ENCODE measurements at regions not wholly inside any gene's neighbourhood (a gene's known extent, or its start where the extent isn't known, plus 50 kb on each side); places are given as distances from the start of the nearest gene placed in this dataset.
"Not testable (repeated sequence)": the region's sequence is repeated elsewhere in the genome, so short reads cannot be mapped to it uniquely, and the experiment has no call there.

DNA sequence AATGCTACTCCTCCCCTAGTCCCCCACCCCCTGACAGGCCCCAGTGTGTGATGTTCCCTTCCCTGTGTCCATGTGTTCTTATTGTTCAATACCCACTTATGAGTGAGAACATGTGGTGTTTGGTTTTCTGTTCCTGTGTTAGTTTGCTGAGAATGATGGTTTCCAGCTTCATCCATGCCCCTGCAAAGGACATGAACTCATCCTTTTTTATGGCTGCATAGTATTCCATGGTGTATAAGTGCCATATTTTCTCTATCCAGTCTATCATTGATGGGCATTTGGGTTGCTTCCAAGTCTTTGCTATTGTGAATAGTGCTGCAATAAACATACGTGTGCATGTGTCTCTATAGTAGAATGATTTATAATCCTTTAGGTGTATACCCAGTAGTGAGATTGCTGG, 78.1 kb upstream of the STK38L start:
- DNase-seq; H3K4me1 Mint-ChIP-seq; H3K27ac Mint-ChIP-seq; ATAC-seq; H3K4me3 Mint-ChIP-seq; H3K36me3 Mint-ChIP-seq (ENCODE audit: low read depth); H3K27me3 Mint-ChIP-seq: not testable (repeated sequence)
- peaks cover 25% of the 10 kb centered on the region for H3K9me3 Mint-ChIP-seq

GRCh38 chr12:27171494-27171893, 72.6 kb upstream of the STK38L start:
- not testable (repeated sequence) for H3K36me3 Mint-ChIP-seq (ENCODE audit: low read depth); H3K4me1 Mint-ChIP-seq; DNase-seq; H3K27me3 Mint-ChIP-seq; H3K27ac Mint-ChIP-seq; H3K4me3 Mint-ChIP-seq; ATAC-seq
- H3K9me3 Mint-ChIP-seq: peaks cover 24% of the 10 kb centered on the region

- no peaks in the 10 kb centered on the region for H3K27me3 Mint-ChIP-seq
- H3K4me1 Mint-ChIP-seq: peaks cover 51% of the 10 kb centered on the region
- ATAC-seq (peak; percentile 15), DNase-seq (peak; percentile 20)
- H3K36me3 Mint-ChIP-seq (ENCODE audit: low read depth): peaks cover 4% of the 10 kb centered on the region
- no peak overlapping the region for H3K4me3 Mint-ChIP-seq
- no peaks in the 10 kb centered on the region for H3K9me3 Mint-ChIP-seq
- peak overlapping the region; percentile 46 for H3K27ac Mint-ChIP-seq
Measured at GRCh38 chr12:27176765-27177164, 67.3 kb upstream of the STK38L start.

GRCh38 chr12:27177706-27178105, 66.4 kb upstream of the STK38L start:
- no peaks in the 10 kb centered on the region for H3K27me3 Mint-ChIP-seq
- DNase-seq (no peak), ATAC-seq (peak; percentile 31)
- no peak overlapping the region for H3K27ac Mint-ChIP-seq
- H3K4me3 Mint-ChIP-seq: no peak overlapping the region
- H3K36me3 Mint-ChIP-seq (ENCODE audit: low read depth): no peaks in the 10 kb centered on the region
- no peaks in the 10 kb centered on the region for H3K9me3 Mint-ChIP-seq
- H3K4me1 Mint-ChIP-seq: peaks cover 51% of the 10 kb centered on the region

DNA sequence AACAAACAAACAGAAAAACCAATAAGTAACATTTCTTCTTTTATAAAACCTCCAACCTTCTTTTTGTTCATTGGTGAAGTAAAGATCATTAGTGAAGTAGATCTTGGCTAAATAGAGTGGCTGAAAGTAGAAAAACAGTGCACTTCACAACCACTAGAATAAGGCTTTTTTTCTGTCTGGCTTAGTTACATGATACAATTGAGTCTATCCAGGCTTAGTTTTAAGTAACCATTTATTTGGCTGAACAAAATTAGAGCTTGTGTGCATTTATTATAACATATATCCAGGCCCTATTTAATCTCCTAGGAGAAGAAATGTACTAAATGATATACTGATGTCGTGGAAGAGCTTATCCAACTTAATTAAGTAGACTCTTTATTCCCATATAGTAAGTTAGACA, 65.8 kb upstream of the STK38L start:
- Mint-ChIP-seq H3K36me3 (ENCODE audit: low read depth) (no peaks in the 10 kb centered on the region), H3K27me3 (no peaks in the 10 kb centered on the region), H3K4me3 (no peak overlapping the region), H3K9me3 (no peaks in the 10 kb centered on the region), H3K27ac (peak overlapping the region; percentile 87), H3K4me1 (peaks cover 51% of the 10 kb centered on the region)
- ATAC-seq: no peak
- DNase-seq: no peak

DNA sequence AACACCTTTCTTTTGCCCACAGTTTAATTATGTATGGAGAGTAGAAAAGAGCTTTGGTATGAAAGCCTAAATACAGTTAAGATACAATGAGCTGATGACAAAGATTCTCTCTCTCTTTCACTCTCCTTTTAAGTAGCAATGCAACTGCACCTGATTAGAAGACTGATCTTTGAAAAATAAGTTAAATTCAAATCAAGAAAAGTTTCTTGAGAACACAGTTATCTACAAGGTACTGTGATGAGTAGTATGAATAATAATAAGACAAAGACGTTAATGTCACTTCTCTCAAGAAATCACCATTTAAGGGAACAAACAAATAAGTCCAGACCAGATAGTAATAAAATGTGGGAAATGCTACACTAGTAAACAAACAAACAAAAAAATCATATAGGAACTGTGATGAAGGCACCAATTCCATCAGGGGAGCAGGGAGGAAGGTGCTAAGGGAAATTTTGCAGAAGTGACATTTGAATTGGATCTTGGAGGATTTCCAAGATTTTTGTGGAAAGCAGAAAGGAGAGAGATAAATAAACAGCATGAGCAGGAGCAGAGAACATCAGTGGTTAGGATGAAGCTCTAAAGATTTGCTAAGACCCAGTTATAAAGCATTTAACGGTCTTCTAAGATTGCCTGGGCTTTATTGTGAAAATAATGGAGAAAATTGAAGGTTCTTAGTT, 65.2 kb upstream of the STK38L start:
- H3K4me1 Mint-ChIP-seq: peaks cover 51% of the 10 kb centered on the region
- ATAC-seq: no peak
- DNase-seq: no peak
- peak overlapping the region; percentile 35 for H3K4me3 Mint-ChIP-seq
- H3K36me3 Mint-ChIP-seq (ENCODE audit: low read depth): no peaks in the 10 kb centered on the region
- peak overlapping the region; percentile 87 for H3K27ac Mint-ChIP-seq
- no peaks in the 10 kb centered on the region for H3K9me3 Mint-ChIP-seq
- H3K27me3 Mint-ChIP-seq: no peaks in the 10 kb centered on the region

DNA sequence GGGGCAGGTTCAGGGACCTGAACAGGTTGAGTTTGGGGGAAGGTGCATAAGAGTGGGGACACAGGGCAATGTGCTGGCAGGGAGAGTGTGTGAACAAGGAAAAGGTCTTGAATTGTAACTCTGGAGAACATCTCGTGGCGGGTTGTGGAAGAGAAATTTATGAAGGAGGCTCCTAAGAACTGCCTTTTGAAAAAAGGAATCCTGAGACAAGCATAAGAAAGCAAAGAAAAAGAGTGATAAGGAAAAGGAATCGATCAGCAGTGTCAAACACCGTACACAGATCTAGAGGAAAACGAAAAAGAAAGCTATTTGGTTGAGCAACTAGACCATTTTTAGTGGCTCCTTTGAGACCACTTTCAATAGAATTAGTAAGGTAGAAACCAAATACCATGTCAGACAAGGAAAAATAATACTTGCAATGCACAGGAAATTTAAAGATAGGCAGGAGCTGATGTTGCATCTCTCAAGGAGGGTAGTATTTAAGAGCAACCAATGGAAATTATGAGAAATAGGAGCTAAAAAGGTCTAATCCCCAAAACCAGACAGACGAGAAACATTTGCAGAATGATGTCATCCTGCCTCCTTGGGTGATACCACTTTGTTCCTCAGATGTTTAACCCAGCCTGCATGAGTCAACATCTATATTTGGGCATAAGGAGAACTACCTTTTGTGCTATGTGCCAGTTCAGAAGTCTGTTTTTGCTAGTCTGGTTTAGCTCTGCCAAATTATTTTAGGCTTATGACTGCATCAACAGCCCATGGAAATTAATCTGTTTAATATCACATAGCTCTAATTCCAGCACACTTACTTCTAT, 64.5 kb upstream of the STK38L start:
- peak overlapping the region; percentile 35 for H3K4me3 Mint-ChIP-seq
- DNase-seq (peak; percentile 21), ATAC-seq (peak; percentile 95)
- H3K36me3 Mint-ChIP-seq (ENCODE audit: low read depth): no peaks in the 10 kb centered on the region
- no peaks in the 10 kb centered on the region for H3K27me3 Mint-ChIP-seq
- peak overlapping the region; percentile 87 for H3K27ac Mint-ChIP-seq
- no peaks in the 10 kb centered on the region for H3K9me3 Mint-ChIP-seq
- H3K4me1 Mint-ChIP-seq: peaks cover 53% of the 10 kb centered on the region

GRCh38 chr12:27180906-27181505, 63.1 kb upstream of the STK38L start:
- Mint-ChIP-seq H3K9me3 (no peaks in the 10 kb centered on the region), H3K36me3 (ENCODE audit: low read depth) (no peaks in the 10 kb centered on the region), H3K4me3 (no peak overlapping the region), H3K27ac (peak overlapping the region; percentile 26), H3K27me3 (no peaks in the 10 kb centered on the region), H3K4me1 (peaks cover 64% of the 10 kb centered on the region)
- ATAC-seq: no peak
- no peak for DNase-seq

DNA sequence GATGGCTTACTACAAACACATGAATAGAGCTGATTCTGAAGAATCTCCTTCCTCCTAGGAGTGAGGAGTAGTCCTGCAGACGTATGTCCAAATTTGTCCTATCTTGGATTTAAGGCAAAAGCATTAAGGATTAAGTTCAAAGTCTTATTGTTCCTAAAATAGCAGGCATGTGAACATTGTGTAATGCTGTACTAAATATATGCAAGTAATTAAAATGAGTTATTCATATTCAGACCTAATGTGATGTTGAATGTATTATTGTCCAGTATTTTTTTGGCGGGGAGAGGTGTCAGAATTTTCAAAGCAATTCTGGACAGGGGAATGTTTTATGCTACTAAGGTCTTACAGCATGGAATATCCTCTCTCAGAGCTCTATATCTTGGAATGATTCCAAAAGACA, 60.7 kb upstream of the STK38L start:
- Mint-ChIP-seq H3K27ac (no peak overlapping the region), H3K36me3 (ENCODE audit: low read depth) (no peaks in the 10 kb centered on the region), H3K27me3 (no peaks in the 10 kb centered on the region)

GRCh38 chr12:27185234-27186021, 58.7 kb upstream of the STK38L start:
- peak; percentile 49 for DNase-seq
- peak; percentile 92 for ATAC-seq

More for the DNA sequence above, 60.7 kb upstream of the STK38L start:
- no peak for DNase-seq
- Mint-ChIP-seq H3K4me1 (peaks cover 52% of the 10 kb centered on the region), H3K9me3 (no peaks in the 10 kb centered on the region), H3K4me3 (no peak overlapping the region)
- no peak for ATAC-seq

GRCh38 chr12:27186022-27186839, 57.9 kb upstream of the STK38L start:
- DNase-seq (no peak), ATAC-seq (peak; percentile 44)
- no peaks in the 10 kb centered on the region for H3K36me3 Mint-ChIP-seq (ENCODE audit: low read depth)
- H3K27ac Mint-ChIP-seq: peak overlapping the region; percentile 50
- H3K9me3 Mint-ChIP-seq: no peaks in the 10 kb centered on the region
- peaks cover 25% of the 10 kb centered on the region for H3K4me1 Mint-ChIP-seq
- H3K27me3 Mint-ChIP-seq: no peaks in the 10 kb centered on the region
- H3K4me3 Mint-ChIP-seq: no peak overlapping the region

More at GRCh38 chr12:27185234-27186021, 58.7 kb upstream of the STK38L start:
- Mint-ChIP-seq H3K4me1 (peaks cover 32% of the 10 kb centered on the region), H3K4me3 (no peak overlapping the region), H3K36me3 (ENCODE audit: low read depth) (no peaks in the 10 kb centered on the region), H3K9me3 (no peaks in the 10 kb centered on the region), H3K27me3 (no peaks in the 10 kb centered on the region), H3K27ac (peak overlapping the region; percentile 50)

GRCh38 chr12:27187697-27188096, 56.4 kb upstream of the STK38L start:
- H3K4me1 Mint-ChIP-seq: peaks cover 20% of the 10 kb centered on the region
- DNase-seq (no peak), ATAC-seq (no peak)
- H3K27ac Mint-ChIP-seq: no peak overlapping the region
- H3K4me3 Mint-ChIP-seq: no peak overlapping the region
- no peaks in the 10 kb centered on the region for H3K27me3 Mint-ChIP-seq
- H3K9me3 Mint-ChIP-seq: no peaks in the 10 kb centered on the region
- no peaks in the 10 kb centered on the region for H3K36me3 Mint-ChIP-seq (ENCODE audit: low read depth)

DNA sequence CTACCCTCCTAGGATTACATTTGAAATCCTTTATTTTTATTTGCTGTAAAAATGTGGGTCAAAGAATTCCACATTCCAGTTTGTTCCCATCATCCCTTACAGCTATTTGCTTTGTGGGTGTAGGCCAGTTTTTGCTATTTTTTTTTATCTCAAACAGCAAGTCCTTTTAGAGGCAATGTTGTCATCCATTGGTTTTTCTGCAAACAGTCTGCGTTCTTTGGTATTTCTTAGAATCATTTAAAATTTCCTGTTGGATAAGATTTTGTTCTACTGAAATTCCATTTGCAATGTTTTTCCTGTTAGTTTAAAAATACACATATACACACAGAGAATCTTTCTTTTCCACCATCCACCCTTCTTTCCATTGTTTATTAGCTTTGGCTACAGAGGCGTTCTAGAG, 53.3 kb upstream of the STK38L start:
- DNase-seq: no peak
- Mint-ChIP-seq H3K4me3 (no peak overlapping the region), H3K9me3 (no peaks in the 10 kb centered on the region), H3K27ac (no peak overlapping the region), H3K36me3 (ENCODE audit: low read depth) (no peaks in the 10 kb centered on the region), H3K27me3 (no peaks in the 10 kb centered on the region), H3K4me1 (peaks cover 10% of the 10 kb centered on the region)
- ATAC-seq: no peak

DNA sequence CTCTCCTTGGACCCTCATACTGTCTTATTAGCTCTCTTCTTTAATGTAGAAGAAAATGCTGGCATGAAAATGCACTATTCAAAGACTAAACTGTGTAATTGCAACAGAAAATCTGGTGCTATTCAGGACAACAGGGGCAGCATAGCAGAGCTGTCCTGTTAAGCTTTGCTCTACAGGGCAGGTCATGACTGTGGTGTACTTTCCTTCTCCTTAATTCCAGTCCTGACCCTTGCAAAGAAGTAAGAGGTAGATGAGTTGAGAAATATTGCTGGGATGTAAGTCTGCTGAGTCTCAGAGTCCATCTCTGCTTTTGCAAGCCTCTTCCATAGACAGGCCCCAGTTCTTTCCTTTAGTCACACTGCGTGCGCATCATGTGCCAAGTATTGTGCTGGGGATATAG, 52.6 kb upstream of the STK38L start:
- DNase-seq: no peak
- no peaks in the 10 kb centered on the region for H3K27me3 Mint-ChIP-seq

More for the DNA sequence above, 52.6 kb upstream of the STK38L start:
- Mint-ChIP-seq H3K4me1 (peaks cover 2% of the 10 kb centered on the region), H3K4me3 (no peak overlapping the region), H3K36me3 (ENCODE audit: low read depth) (no peaks in the 10 kb centered on the region), H3K27ac (no peak overlapping the region), H3K9me3 (no peaks in the 10 kb centered on the region)
- ATAC-seq: no peak
